Retinal pigment epithelial cell (primary cell): ENCODE measurements at regions not wholly inside any gene's neighbourhood (a gene's known extent, or its start where the extent isn't known, plus 50 kb on each side); places are given as distances from the start of the nearest gene placed in this dataset.
"Not testable (repeated sequence)": the region's sequence is repeated elsewhere in the genome, so short reads cannot be mapped to it uniquely, and the experiment has no call there.

ENCODE experiments used
- DNase-seq: peaks from one replicate; pipeline ENCODE4 v3.0.0-alpha.2; 2010; ENCODE audit warnings: low read depth
- H3K4me3 ChIP-seq: 2 replicates; pipeline ENCODE4 v1.5.1; 2011; ENCODE audit warnings: mild to moderate bottlenecking, low read length, control low read depth, moderate library complexity
- CTCF ChIP-seq: conservative IDR thresholded peaks from 2 replicates; pipeline ENCODE4 v1.5.1; 2011; ENCODE audit warnings: low read depth, low read length, control low read depth, inconsistent platforms

GRCh38 chr5:87188391-87188790 is 79.3 kb upstream of the RASA1 start:
- no peak overlapping the region for H3K4me3 ChIP-seq
- DNase-seq: no peak
- TF ChIP-seq CTCF: no peak

DNA sequence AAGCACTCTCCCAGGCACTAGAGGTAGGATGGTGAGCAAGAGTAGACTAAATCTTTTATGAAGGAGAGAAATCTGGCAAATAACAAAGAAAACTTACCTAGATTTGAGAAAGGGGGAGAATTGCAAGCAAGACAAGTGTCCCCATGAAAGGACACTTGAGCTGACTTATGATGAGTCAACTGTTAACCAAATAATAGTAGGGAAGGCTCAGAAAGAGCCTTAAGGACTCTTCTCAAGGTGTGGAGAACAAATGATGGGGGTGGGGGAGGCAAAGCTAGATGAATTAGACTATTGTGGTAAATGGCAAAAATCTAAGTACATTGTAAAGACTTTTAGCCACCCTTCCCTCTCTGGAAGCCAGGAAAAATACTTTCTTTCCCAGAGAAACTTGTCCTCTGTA is 77.6 kb upstream of the RASA1 start:
- no peak for TF ChIP-seq CTCF
- DNase-seq: no peak

DNA sequence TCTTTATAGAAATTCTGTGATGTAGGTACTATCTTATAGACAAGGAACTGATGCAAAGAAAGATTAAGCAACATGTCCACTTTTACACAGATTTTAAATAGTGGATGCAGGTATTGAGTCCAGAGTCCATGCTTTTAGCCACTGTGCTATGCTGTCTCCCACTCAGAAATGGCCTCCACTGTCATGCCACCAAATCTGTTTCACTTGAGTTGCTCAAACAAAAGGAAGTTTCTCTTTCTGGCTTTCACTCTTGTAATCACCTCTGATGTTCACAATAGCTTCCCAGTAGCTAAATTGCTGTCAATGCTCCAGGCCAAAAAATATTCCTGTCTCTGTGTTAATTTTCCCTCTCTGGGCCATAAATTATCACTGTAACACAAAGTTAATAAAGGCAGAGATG is 77.0 kb upstream of the RASA1 start:
- TF ChIP-seq CTCF: no peak
- no peak overlapping the region for H3K4me3 ChIP-seq
- DNase-seq: no peak

More for the DNA sequence above, 77.6 kb upstream of the RASA1 start:
- no peak overlapping the region for H3K4me3 ChIP-seq

- no peak for TF ChIP-seq CTCF
- no peak overlapping the region for H3K4me3 ChIP-seq
- DNase-seq: no peak
Observed at GRCh38 chr5:87191645-87192044, 76.0 kb upstream of the RASA1 start.

DNA sequence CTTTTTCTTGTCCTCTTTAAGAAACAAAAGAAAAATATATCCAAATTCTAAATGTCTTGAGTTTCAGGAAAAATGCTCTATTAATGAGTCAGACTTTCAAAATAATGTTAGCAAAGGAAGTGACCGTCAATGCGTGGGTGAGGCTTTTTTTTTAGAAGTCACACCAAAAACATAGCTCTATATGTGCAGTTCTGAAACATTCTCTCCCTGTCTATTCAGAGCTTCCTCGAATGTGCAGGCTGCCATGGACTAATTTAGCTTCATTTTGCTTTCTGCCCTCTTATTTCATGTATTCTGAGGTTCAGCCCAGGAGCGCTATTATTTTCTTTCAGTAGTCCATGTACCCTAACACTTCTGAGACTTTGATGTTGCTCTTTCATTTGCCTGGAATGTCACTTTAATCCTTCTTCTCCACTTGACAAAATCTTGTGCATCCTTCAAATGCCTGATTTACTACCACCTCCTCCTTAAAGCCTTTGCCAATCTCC is 72.5 kb upstream of the RASA1 start:
- DNase-seq: peak; percentile 9
- no peak overlapping the region for H3K4me3 ChIP-seq
- no peak for TF ChIP-seq CTCF

DNA sequence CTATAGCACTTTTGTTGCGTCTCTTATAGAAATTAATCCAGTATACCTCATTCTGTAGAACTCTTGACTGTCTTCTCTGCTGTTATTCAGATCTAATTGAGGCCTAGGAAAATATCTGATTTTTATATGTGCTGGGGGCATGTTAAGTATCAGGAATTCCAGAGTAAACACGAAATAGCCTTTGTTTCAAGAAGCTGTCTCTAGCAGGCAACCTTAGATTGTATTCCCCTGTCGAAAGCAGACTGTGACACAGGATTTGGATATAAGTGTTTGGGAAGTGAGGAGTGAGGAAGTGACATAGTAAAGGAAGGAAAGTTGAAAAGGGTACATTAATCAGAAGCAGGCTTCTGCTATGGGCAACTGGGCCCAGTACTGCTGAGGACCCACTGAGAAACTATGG is 72.1 kb upstream of the RASA1 start:
- TF ChIP-seq CTCF: no peak
- no peak for DNase-seq
- H3K4me3 ChIP-seq: no peak overlapping the region

- no peak overlapping the region for H3K4me3 ChIP-seq
- TF ChIP-seq CTCF: no peak
- DNase-seq: no peak
Observed at GRCh38 chr5:87198010-87198409, 69.7 kb upstream of the RASA1 start.

DNA sequence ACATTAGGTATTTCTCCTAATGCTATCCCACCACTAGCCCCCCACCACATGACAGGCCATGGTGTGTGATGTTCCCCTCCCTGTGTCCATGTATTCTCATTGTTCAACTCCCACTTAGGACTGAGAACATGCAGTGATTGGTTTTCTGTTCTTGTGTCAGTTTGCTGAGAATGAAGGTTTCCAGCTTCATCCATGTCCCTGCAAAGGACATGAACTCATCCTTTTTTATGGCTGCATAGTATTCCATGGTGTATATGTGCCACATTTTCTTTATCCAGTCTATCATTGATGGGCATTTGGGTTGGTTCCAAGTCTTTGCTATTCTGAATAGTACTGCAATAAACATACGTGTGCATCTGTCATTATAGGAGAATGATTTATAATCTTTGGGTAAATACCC is 68.4 kb upstream of the RASA1 start:
- not testable (repeated sequence) for DNase-seq, H3K4me3 ChIP-seq

DNA sequence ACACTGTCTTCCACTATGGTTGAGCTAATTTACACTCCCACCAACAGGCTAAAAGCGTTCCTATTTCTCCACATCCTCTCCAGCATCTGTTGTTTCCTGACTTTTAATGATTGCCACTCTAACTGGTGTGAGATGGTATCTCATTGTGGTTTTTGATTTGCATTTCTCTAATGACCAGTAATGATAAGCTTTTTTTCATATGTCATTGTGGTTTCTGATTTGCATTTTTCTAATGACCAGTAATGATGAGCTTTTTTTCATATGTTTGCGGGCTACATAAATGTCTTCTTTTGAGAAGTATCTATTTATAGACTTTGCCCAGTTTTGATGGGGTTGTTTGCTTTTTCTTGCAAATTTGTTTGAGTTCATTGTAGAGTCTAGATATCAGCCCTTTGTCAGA is 68.0 kb upstream of the RASA1 start:
- not testable (repeated sequence) for DNase-seq, H3K4me3 ChIP-seq
